ENCODE measurements at regions not wholly inside any gene's neighbourhood (a gene's known extent, or its start where the extent isn't known, plus 50 kb on each side); places are given as distances from the start of the nearest gene placed in this dataset.

DNA sequence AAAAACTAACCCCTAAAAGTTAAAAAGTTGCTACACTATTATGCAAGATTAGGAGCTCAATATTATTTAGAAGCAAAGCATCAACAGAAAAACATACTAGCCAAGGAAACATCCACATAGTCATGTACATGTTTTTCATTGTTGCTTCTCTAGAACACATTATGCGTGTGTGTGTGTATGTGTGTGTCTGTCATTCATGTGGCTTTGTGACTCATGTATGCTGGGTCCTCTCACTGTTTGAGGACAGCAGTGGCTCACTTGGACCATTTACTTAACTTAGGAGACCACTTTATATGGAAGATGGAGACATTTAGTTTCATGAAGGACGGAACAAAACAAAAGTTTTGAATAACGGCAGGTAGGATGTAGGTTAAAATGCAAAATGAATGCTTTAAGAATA, 219.4 kb upstream of the THBS1 start:
- H3K4me3 ChIP-seq (ENCODE audit: control insufficient read depth, low read depth, low read length): no peak overlapping the region
- TF ChIP-seq, protein P1, sequence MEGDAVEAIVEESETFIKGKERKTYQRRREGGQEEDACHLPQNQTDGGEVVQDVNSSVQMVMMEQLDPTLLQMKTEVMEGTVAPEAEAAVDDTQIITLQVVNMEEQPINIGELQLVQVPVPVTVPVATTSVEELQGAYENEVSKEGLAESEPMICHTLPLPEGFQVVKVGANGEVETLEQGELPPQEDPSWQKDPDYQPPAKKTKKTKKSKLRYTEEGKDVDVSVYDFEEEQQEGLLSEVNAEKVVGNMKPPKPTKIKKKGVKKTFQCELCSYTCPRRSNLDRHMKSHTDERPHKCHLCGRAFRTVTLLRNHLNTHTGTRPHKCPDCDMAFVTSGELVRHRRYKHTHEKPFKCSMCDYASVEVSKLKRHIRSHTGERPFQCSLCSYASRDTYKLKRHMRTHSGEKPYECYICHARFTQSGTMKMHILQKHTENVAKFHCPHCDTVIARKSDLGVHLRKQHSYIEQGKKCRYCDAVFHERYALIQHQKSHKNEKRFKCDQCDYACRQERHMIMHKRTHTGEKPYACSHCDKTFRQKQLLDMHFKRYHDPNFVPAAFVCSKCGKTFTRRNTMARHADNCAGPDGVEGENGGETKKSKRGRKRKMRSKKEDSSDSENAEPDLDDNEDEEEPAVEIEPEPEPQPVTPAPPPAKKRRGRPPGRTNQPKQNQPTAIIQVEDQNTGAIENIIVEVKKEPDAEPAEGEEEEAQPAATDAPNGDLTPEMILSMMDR (conservative IDR thresholded peaks at IDR 0.05; ENCODE audit: control insufficient read depth, insufficient read depth, low read depth, low read length): no peak
- DNase-seq (ENCODE audit: low read depth): no peak

DNA sequence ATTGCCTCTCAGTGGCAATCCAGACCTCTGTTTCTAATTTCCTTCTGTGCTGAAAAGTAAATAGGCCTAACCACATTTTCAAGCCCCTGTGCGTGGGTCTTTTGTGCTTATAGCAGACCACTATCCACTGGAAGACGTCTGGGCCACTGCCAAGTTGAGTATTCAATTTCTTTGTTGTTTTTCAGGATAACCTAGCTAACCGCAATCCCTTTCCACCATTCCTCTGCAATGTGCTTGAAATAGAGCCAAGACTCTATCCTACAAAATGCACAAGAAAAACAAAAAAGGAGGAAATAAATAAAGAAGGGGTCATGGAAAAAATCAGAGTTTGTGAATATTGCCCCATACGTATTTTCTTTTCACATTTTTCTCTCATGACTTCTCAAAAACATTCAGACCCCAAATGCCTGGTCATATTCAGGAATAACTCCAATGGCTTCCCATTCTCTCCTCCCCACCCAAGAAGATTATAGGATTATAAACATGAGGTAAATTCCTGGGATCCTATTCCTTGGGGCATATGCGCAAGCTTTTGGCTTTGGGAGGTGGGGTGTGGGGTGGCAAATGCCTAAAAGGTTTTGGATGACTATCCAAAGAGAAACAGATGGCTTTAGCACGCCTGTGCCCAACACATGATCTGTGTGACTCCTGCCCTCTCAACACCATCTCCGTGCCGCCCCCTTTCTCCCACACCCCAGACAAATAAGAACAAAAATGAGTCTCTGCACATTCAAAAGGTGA, 217.9 kb upstream of the THBS1 start:
- peak; percentile 89 for DNase-seq (ENCODE audit: low read depth)
- TF ChIP-seq, protein P1 (conservative IDR thresholded peaks at IDR 0.05; ENCODE audit: control insufficient read depth, insufficient read depth, low read depth, low read length): no peak

DNA sequence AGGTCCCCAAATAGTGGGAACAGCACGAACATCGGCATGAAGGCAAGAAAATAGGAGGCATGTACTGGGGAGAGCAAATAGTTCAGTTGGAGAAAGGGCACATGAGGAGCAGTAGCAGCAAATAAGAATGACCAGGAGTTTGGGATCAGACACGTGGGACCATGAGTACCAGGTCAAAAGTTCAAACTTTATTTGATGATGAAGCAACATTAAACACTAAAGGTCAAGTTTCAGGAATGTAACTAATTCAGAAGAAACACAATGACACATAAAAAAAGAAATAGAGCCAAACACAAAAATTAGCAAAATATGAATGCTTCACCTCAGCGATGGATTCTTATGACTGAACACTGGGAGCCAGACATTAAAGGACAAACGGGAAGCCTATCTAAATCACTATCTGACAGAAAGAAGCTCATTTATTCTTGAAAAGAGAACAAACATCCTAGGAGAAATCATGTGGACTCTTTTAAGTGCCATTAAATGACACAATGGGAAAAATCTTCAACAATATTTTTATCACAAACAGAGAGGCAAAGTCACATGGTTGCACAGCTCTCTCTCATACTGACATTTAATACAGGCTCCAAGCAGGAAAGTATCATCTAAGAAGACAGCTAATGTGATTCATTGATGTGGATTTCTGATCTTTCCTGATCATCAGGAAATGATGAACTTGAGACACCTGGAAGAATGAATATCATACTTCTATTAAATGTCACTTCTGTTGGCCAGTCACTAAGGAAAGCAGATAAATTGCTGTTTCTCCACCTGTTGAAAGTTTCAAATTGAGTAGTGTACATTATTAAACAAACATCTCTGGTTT, 216.9 kb upstream of the THBS1 start:
- peak; percentile 83 for DNase-seq (ENCODE audit: low read depth)
- H3K4me3 ChIP-seq (ENCODE audit: control insufficient read depth, low read depth, low read length): no peak overlapping the region
- TF ChIP-seq, protein P1 (conservative IDR thresholded peaks at IDR 0.05; ENCODE audit: control insufficient read depth, insufficient read depth, low read depth, low read length): no peak

More for the DNA sequence above, 217.9 kb upstream of the THBS1 start:
- H3K4me3 ChIP-seq (ENCODE audit: control insufficient read depth, low read depth, low read length): no peak overlapping the region

DNA sequence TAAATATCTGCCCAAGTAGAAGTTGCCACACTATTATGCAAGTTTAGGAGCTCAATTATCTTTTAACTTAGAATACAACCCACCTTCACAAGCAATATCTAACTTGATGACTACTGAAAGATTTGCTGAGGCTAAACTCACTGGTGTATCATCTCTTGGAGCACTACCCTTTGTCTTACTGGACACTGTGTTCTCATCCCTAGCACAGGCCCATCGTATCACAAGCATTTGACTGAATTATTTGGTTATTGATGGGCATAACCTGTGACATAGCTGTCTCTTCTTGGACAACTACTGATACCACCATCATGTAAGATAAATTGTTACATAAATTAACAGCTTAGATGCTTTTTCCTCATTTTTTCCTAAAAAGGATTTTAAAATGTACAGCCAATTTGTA, 216.2 kb upstream of the THBS1 start:
- TF ChIP-seq, protein P1 (conservative IDR thresholded peaks at IDR 0.05; ENCODE audit: control insufficient read depth, insufficient read depth, low read depth, low read length): no peak
- no peak overlapping the region for H3K4me3 ChIP-seq (ENCODE audit: control insufficient read depth, low read depth, low read length)
- peak; percentile 47 for DNase-seq (ENCODE audit: low read depth)

DNA sequence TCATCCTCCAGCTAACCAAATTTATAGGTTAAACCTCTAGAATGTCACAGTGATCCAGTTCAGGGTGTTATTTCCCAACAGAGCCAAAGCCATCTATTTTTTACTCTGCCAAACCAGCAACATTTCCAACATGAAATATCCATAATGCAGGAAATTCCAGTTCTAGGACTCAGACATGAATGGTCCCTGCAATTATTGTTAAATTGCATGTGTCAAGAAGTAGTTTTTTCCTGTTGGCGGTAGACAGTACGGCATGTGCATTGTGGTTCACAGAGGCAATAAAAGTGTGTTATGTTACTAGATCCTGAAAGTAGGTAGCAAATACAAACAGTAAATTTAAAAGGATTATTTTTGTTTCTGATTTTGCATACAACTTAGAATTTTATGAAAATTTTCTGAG, 215.7 kb upstream of the THBS1 start:
- DNase-seq (ENCODE audit: low read depth): peak; percentile 53
- no peak overlapping the region for H3K4me3 ChIP-seq (ENCODE audit: control insufficient read depth, low read depth, low read length)
- TF ChIP-seq, protein P1 (conservative IDR thresholded peaks at IDR 0.05; ENCODE audit: control insufficient read depth, insufficient read depth, low read depth, low read length): no peak

DNA sequence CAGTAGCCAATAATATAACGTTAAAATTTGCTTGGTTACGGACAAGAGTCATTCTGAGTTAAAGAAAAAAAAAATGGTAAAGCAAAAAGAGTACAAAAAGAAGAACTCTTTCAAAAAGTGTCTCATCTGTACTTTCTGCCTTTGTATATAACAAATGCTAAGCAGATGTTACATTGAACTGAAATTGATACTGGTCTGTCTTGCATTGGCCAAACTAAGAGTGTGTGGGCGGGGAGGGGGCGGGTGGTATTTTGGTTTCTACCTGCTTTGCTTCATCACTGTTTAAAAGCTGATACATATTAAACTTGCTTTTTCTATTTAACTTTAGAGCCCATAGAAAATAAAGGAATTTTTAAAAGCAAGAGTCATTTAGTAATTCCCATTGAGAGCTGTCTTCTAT, 215.0 kb upstream of the THBS1 start:
- TF ChIP-seq, protein P1 (conservative IDR thresholded peaks at IDR 0.05; ENCODE audit: control insufficient read depth, insufficient read depth, low read depth, low read length): no peak
- no peak overlapping the region for H3K4me3 ChIP-seq (ENCODE audit: control insufficient read depth, low read depth, low read length)
- DNase-seq (ENCODE audit: low read depth): no peak
